GM23338 (cell line): ENCODE measurements at regions not wholly inside any gene's neighbourhood (a gene's known extent, or its start where the extent isn't known, plus 50 kb on each side); places are given as distances from the start of the nearest gene placed in this dataset.

Experiments
- CREB1 ChIP-seq: fragments of 250-450 bp; sonication (Bioruptor Pico); IDR thresholded peaks from 2 replicates; pipeline ENCODE4 v1.5.0; 2020; ENCODE audit warnings: low read depth, mild to moderate bottlenecking, moderate library complexity
- CTCF ChIP-seq, 2 experiments: fragments of 200-600 bp in 1 of 2; sonication (generic) in 1 of 2; conservative IDR thresholded peaks; 2 replicates each; pipeline versions ENCODE4 v1.5.1 to v1.6.1; 2016 to 2017; ENCODE audit warnings: antibody characterized with exemption in 2 of 2, low read depth in 2 of 2, mild to moderate bottlenecking in 2 of 2, moderate library complexity in 1 of 2
- ETS1 ChIP-seq: IDR thresholded peaks from 2 replicates; pipeline ENCODE4 v1.6.1; 2016; ENCODE audit warnings: antibody characterized with exemption
- EZH2 ChIP-seq: fragments of 200-600 bp; sonication (generic); IDR thresholded peaks from one replicate; pipeline ENCODE4 v1.8.0; 2017; ENCODE audit warnings: antibody characterized with exemption, mild to moderate bottlenecking, low read depth; ENCODE audit not compliant: unreplicated experiment
- EZH2phosphoT487 ChIP-seq: fragments of 200-600 bp; sonication (generic); IDR thresholded peaks from one replicate; pipeline ENCODE4 v1.8.1; 2018; ENCODE audit warnings: antibody characterized with exemption; ENCODE audit not compliant: unreplicated experiment
- JUNB ChIP-seq: IDR thresholded peaks from one replicate; pipeline ENCODE4 v1.6.1; 2016; ENCODE audit warnings: antibody characterized with exemption; ENCODE audit not compliant: unreplicated experiment
- NANOG ChIP-seq: IDR thresholded peaks from 2 replicates; pipeline ENCODE4 v1.6.1; 2016; ENCODE audit warnings: antibody characterized with exemption, borderline replicate concordance
- POLR2AphosphoS5 ChIP-seq: IDR thresholded peaks from 2 replicates; pipeline ENCODE4 v1.6.1; 2016; ENCODE audit warnings: antibody characterized with exemption, low read depth
- REST ChIP-seq: IDR thresholded peaks from one replicate; pipeline ENCODE4 v1.6.1; 2018; ENCODE audit warnings: antibody characterized with exemption; ENCODE audit not compliant: unreplicated experiment
- ZNF114 ChIP-seq: fragments of 250-450 bp; sonication (Bioruptor Pico); IDR thresholded peaks from 2 replicates; pipeline ENCODE4 v1.5.0; 2020; ENCODE audit warnings: mild to moderate bottlenecking, moderate library complexity
- ZNF331 ChIP-seq: fragments of 250-450 bp; sonication (Bioruptor Pico); IDR thresholded peaks from 2 replicates; pipeline ENCODE4 v1.5.0; 2020; ENCODE audit warnings: low read depth, mild to moderate bottlenecking, moderate library complexity

GRCh38 chr15:62532367-62532766, 367.3 kb upstream of the C2CD4B start:
- TF ChIP-seq CTCF (conservative IDR thresholded peaks at IDR 0.05; ENCODE audit: low read depth in 2 of 2) = no peak
- no peak for TF ChIP-seq POLR2AphosphoS5
- TF ChIP-seq EZH2phosphoT487 = no peak
- no peak for TF ChIP-seq ZNF331 (CRISPR knock-in tag)
- no peak for TF ChIP-seq EZH2
- TF ChIP-seq REST = no peak
- TF ChIP-seq CREB1 = no peak
- no peak for TF ChIP-seq NANOG
- no peak for TF ChIP-seq ZNF114 (CRISPR knock-in tag)
- TF ChIP-seq JUNB = no peak
- no peak for TF ChIP-seq ETS1
